ENCODE measurements at regions not wholly inside any gene's neighbourhood (a gene's known extent, or its start where the extent isn't known, plus 50 kb on each side); places are given as distances from the start of the nearest gene placed in this dataset.

- H3K36me3 ChIP-seq (ENCODE audit: control insufficient read depth in 4 of 4, insufficient read depth in 3 of 4, low read depth in 1 of 4, low read length in 3 of 4) = no peaks in the 10 kb centered on the region
- no peaks in the 10 kb centered on the region for H3K9me3 ChIP-seq (ENCODE audit: control insufficient read depth in 4 of 4, low read length in 3 of 4)
- DNase-seq (ENCODE audit: low spot score) = no peak
- H3K4me3 ChIP-seq (ENCODE audit: low read depth in 1 of 3, low read length in 3 of 3) = no peak overlapping the region
- peaks cover 0 to 1% (median 0%) of the 10 kb centered on the region in 4 donors for H3K4me1 ChIP-seq (ENCODE audit: control insufficient read depth in 4 of 4, insufficient read depth in 4 of 4, low read length in 3 of 4)
- no peak overlapping the region for H3K9ac ChIP-seq (ENCODE audit: low read depth in 1 of 2, low read length in 2 of 2)
- no peak overlapping the region for H3K27ac ChIP-seq (ENCODE audit: low read depth in 1 of 2, low read length in 2 of 2)
- WGBS = 86% methylated on average over 2 of the region's 2 CpGs
- no peaks in the 10 kb centered on the region for H3K27me3 ChIP-seq (ENCODE audit: control insufficient read depth in 4 of 4, insufficient read depth in 4 of 4, low read length in 3 of 4)
- no peak for TF ChIP-seq NR2F2 (IDR thresholded peaks at IDR 0.05)
- no peak for TF ChIP-seq TAF1 (conservative IDR thresholded peaks at IDR 0.05)
- no peak for TF ChIP-seq YY1 (IDR thresholded peaks at IDR 0.05)
- no peak for TF ChIP-seq REST (IDR thresholded peaks at IDR 0.05)
- TF ChIP-seq ATF3 (IDR thresholded peaks at IDR 0.05) = no peak
- TF ChIP-seq MAX (IDR thresholded peaks at IDR 0.05) = no peak
- TF ChIP-seq EGR1 (IDR thresholded peaks at IDR 0.05; ENCODE audit: low read depth in 2 of 2) = no peak
- no peak for TF ChIP-seq JUND (IDR thresholded peaks at IDR 0.05)
- TF ChIP-seq CTCF (IDR thresholded peaks at IDR 0.05; ENCODE audit: low read depth, low read length, missing input control) = no peak
Measured at GRCh38 chr3:144063306-144063705, 91.7 kb downstream of the DIPK2A start.

GRCh38 chr3:144067059-144067458 is 95.4 kb downstream of the DIPK2A start:
- WGBS = 79% methylated on average over 3 of the region's 3 CpGs
- Histone ChIP-seq H3K9ac (ENCODE audit: low read depth in 1 of 2, low read length in 2 of 2) (no peak overlapping the region), H3K4me1 (ENCODE audit: control insufficient read depth in 4 of 4, insufficient read depth in 4 of 4, low read length in 3 of 4) (peaks cover 0 to 1% (median 0%) of the 10 kb centered on the region in 4 donors), H3K27ac (ENCODE audit: low read depth in 1 of 2, low read length in 2 of 2) (no peak overlapping the region), H3K27me3 (ENCODE audit: control insufficient read depth in 4 of 4, insufficient read depth in 4 of 4, low read length in 3 of 4) (no peaks in the 10 kb centered on the region), H3K4me3 (ENCODE audit: low read depth in 1 of 3, low read length in 3 of 3) (no peak overlapping the region), H3K9me3 (ENCODE audit: control insufficient read depth in 4 of 4, low read length in 3 of 4) (peaks cover 0 to 5% (median 2%) of the 10 kb centered on the region in 4 donors), H3K36me3 (ENCODE audit: control insufficient read depth in 4 of 4, insufficient read depth in 3 of 4, low read depth in 1 of 4, low read length in 3 of 4) (no peaks in the 10 kb centered on the region)
- no peak for DNase-seq (ENCODE audit: low spot score)
- TF ChIP-seq MAX (IDR thresholded peaks at IDR 0.05) (no peak), HNF4A (conservative IDR thresholded peaks at IDR 0.05) (no peak), FOXA1 (IDR thresholded peaks at IDR 0.05) (no peak), RXRA (IDR thresholded peaks at IDR 0.05) (no peak), CTCF (IDR thresholded peaks at IDR 0.05; ENCODE audit: low read depth, low read length, missing input control) (no peak), GABPA (IDR thresholded peaks at IDR 0.05 in 1 of 2, conservative IDR thresholded peaks at IDR 0.05 in 1 of 2) (no peak), EGR1 (IDR thresholded peaks at IDR 0.05; ENCODE audit: low read depth in 2 of 2) (no peak), REST (IDR thresholded peaks at IDR 0.05) (no peak), ZBTB33 (IDR thresholded peaks at IDR 0.05) (no peak), HNF4G (IDR thresholded peaks at IDR 0.05) (no peak), NR2F2 (IDR thresholded peaks at IDR 0.05) (no peak), JUND (IDR thresholded peaks at IDR 0.05) (no peak), YY1 (IDR thresholded peaks at IDR 0.05) (no peak), ATF3 (IDR thresholded peaks at IDR 0.05) (no peak), SP1 (IDR thresholded peaks at IDR 0.05) (no peak), RAD21 (IDR thresholded peaks at IDR 0.05) (no peak)
